Karpas-422 (cell line): ENCODE measurements at regions not wholly inside any gene's neighbourhood (a gene's known extent, or its start where the extent isn't known, plus 50 kb on each side); places are given as distances from the start of the nearest gene placed in this dataset.

Experiments used
- DNase-seq: peaks from one replicate; pipeline ENCODE4 v3.0.0-alpha.2; 2015
- H2AFZ ChIP-seq: fragments of 200-600 bp; sonication (generic); 2 replicates; pipeline ENCODE4 v1.6.1; 2014; ENCODE audit warnings: antibody characterized with exemption, low read length, mixed read lengths
- H3K27ac ChIP-seq: fragments of 200-600 bp; sonication (generic); 2 replicates; pipeline ENCODE4 v1.5.1; 2014; ENCODE audit warnings: mild to moderate bottlenecking, low read length, moderate library complexity
- H3K27me3 ChIP-seq: fragments of 200-600 bp; sonication (generic); 2 replicates; pipeline ENCODE4 v1.6.1; 2014; ENCODE audit warnings: low read length, mixed read lengths
- H3K36me3 ChIP-seq: fragments of 200-600 bp; sonication (generic); 2 replicates; pipeline ENCODE4 v1.6.1; 2014; ENCODE audit warnings: low read length, mixed read lengths; ENCODE audit not compliant: insufficient read depth
- H3K4me1 ChIP-seq: fragments of 200-600 bp; sonication (generic); 2 replicates; pipeline ENCODE4 v1.6.1; 2014; ENCODE audit warnings: mild to moderate bottlenecking, low read length, mixed read lengths
- H3K4me2 ChIP-seq: fragments of 200-600 bp; sonication (generic); 2 replicates; pipeline ENCODE4 v1.6.1; 2014; ENCODE audit warnings: low read length, low read depth, mild to moderate bottlenecking; ENCODE audit not compliant: poor library complexity, severe bottlenecking
- H3K4me3 ChIP-seq: fragments of 200-600 bp; sonication (generic); 2 replicates; pipeline ENCODE4 v1.5.1; 2014; ENCODE audit warnings: mild to moderate bottlenecking, antibody characterized with exemption, low read length, mixed read lengths
- H3K79me2 ChIP-seq: fragments of 200-600 bp; sonication (generic); 2 replicates; pipeline ENCODE4 v1.6.1; 2014; ENCODE audit warnings: mild to moderate bottlenecking, low read length, mixed read lengths
- H3K9ac ChIP-seq: fragments of 200-600 bp; sonication (generic); 2 replicates; pipeline ENCODE4 v1.6.0; 2014; ENCODE audit warnings: low read length
- H3K9me2 ChIP-seq: fragments of 200-600 bp; sonication (generic), shearing (Covaris generic); replicated peaks from 2 replicates; pipeline ENCODE4 v1.6.0; 2014; ENCODE audit warnings: mild to moderate bottlenecking, low read length, moderate library complexity; ENCODE audit not compliant: insufficient read depth
- H3K9me3 ChIP-seq: fragments of 300-700, 200-600 bp; sonication (generic); 2 replicates; pipeline ENCODE4 v1.6.1; 2014; ENCODE audit warnings: low read length, mixed read lengths
- H4K20me1 ChIP-seq: fragments of 200-600 bp; sonication (generic); 2 replicates; pipeline ENCODE4 v1.6.1; 2014; ENCODE audit warnings: mild to moderate bottlenecking, antibody characterized with exemption, low read length, low read depth; ENCODE audit not compliant: insufficient read depth

- no peak for DNase-seq
- H4K20me1 ChIP-seq = 0 out of 2 replicates have a peak, but pooled peaks cover 3% of the 10 kb centered on the region
- no peaks in the 10 kb centered on the region for H3K79me2 ChIP-seq
- no peaks in the 10 kb centered on the region for H3K9me3 ChIP-seq
- no peak overlapping the region for H2AFZ ChIP-seq
- H3K27me3 ChIP-seq = no peaks in the 10 kb centered on the region
- H3K4me2 ChIP-seq = no peak overlapping the region
- no peaks in the 10 kb centered on the region for H3K9me2 ChIP-seq
- no peaks in the 10 kb centered on the region for H3K36me3 ChIP-seq
- H3K4me3 ChIP-seq = no peak overlapping the region
- no peak overlapping the region for H3K27ac ChIP-seq
- H3K9ac ChIP-seq = no peak overlapping the region
- no peaks in the 10 kb centered on the region for H3K4me1 ChIP-seq
Observed at GRCh38 chr3:127424766-127425504, 137.1 kb upstream of the PRR20G start.

- no peak for DNase-seq
Observed at GRCh38 chr3:127423856-127424765, 136.3 kb upstream of the PRR20G start.

GRCh38 chr3:127422663-127423375 is 135.0 kb upstream of the PRR20G start:
- no peaks in the 10 kb centered on the region for H3K27me3 ChIP-seq
- no peak overlapping the region for H3K4me2 ChIP-seq
- H3K4me3 ChIP-seq = no peak overlapping the region
- H3K4me1 ChIP-seq = no peaks in the 10 kb centered on the region
- H2AFZ ChIP-seq = no peak overlapping the region
- DNase-seq = no peak
- no peak overlapping the region for H3K9ac ChIP-seq
- H3K79me2 ChIP-seq = no peaks in the 10 kb centered on the region
- H3K9me2 ChIP-seq = no peaks in the 10 kb centered on the region
- no peak overlapping the region for H3K27ac ChIP-seq
- H4K20me1 ChIP-seq = 0 out of 2 replicates have a peak, but pooled peaks cover 3% of the 10 kb centered on the region
- H3K36me3 ChIP-seq = no peaks in the 10 kb centered on the region
- no peaks in the 10 kb centered on the region for H3K9me3 ChIP-seq

More at GRCh38 chr3:127423856-127424765, 136.3 kb upstream of the PRR20G start:
- no peak overlapping the region for H3K4me3 ChIP-seq
- 0 out of 2 replicates have a peak, but pooled peaks cover 3% of the 10 kb centered on the region for H4K20me1 ChIP-seq
- H3K4me1 ChIP-seq = no peaks in the 10 kb centered on the region
- H3K9me2 ChIP-seq = no peaks in the 10 kb centered on the region
- H3K9ac ChIP-seq = no peak overlapping the region
- no peak overlapping the region for H3K4me2 ChIP-seq
- H3K79me2 ChIP-seq = no peaks in the 10 kb centered on the region
- no peaks in the 10 kb centered on the region for H3K9me3 ChIP-seq
- H3K27ac ChIP-seq = no peak overlapping the region
- no peaks in the 10 kb centered on the region for H3K36me3 ChIP-seq
- no peak overlapping the region for H2AFZ ChIP-seq
- no peaks in the 10 kb centered on the region for H3K27me3 ChIP-seq

- Histone ChIP-seq H3K4me2 (no peak overlapping the region), H3K36me3 (no peaks in the 10 kb centered on the region), H3K79me2 (no peaks in the 10 kb centered on the region), H3K27me3 (no peaks in the 10 kb centered on the region), H3K9me2 (no peaks in the 10 kb centered on the region), H3K27ac (no peak overlapping the region), H4K20me1 (0 out of 2 replicates have a peak, but pooled peaks cover 3% of the 10 kb centered on the region), H3K9ac (no peak overlapping the region), H3K4me3 (no peak overlapping the region), H3K4me1 (no peaks in the 10 kb centered on the region), H3K9me3 (no peaks in the 10 kb centered on the region), H2AFZ (no peak overlapping the region)
- DNase-seq = no peak
Observed at GRCh38 chr3:127421943-127422662, 134.3 kb upstream of the PRR20G start.

GRCh38 chr3:127420829-127421228 is 133.0 kb upstream of the PRR20G start:
- no peaks in the 10 kb centered on the region for H3K9me2 ChIP-seq
- H3K36me3 ChIP-seq = no peaks in the 10 kb centered on the region
- no peak overlapping the region for H3K4me2 ChIP-seq
- H3K9me3 ChIP-seq = no peaks in the 10 kb centered on the region
- no peak overlapping the region for H3K9ac ChIP-seq
- no peaks in the 10 kb centered on the region for H3K4me1 ChIP-seq
- no peak overlapping the region for H3K27ac ChIP-seq
- DNase-seq = peak; percentile 56
- H3K27me3 ChIP-seq = no peaks in the 10 kb centered on the region
- no peak overlapping the region for H2AFZ ChIP-seq
- H4K20me1 ChIP-seq = 0 out of 2 replicates have a peak, but pooled peaks cover 3% of the 10 kb centered on the region
- no peak overlapping the region for H3K4me3 ChIP-seq
- H3K79me2 ChIP-seq = no peaks in the 10 kb centered on the region

GRCh38 chr3:127419641-127420553 is 132.1 kb upstream of the PRR20G start:
- no peak for DNase-seq
- Histone ChIP-seq H3K9ac (no peak overlapping the region), H3K4me3 (no peak overlapping the region), H3K4me1 (no peaks in the 10 kb centered on the region), H4K20me1 (0 out of 2 replicates have a peak, but pooled peaks cover 3% of the 10 kb centered on the region), H3K27ac (no peak overlapping the region), H2AFZ (no peak overlapping the region), H3K4me2 (no peak overlapping the region), H3K9me2 (no peaks in the 10 kb centered on the region), H3K79me2 (no peaks in the 10 kb centered on the region), H3K36me3 (no peaks in the 10 kb centered on the region), H3K9me3 (no peaks in the 10 kb centered on the region), H3K27me3 (no peaks in the 10 kb centered on the region)

GRCh38 chr3:127419182-127419581 is 131.3 kb upstream of the PRR20G start:
- Histone ChIP-seq H3K4me2 (no peak overlapping the region), H3K9ac (no peak overlapping the region), H3K36me3 (no peaks in the 10 kb centered on the region), H2AFZ (no peak overlapping the region), H3K4me3 (no peak overlapping the region), H3K27ac (no peak overlapping the region), H3K9me2 (no peaks in the 10 kb centered on the region), H3K27me3 (no peaks in the 10 kb centered on the region), H3K9me3 (no peaks in the 10 kb centered on the region), H4K20me1 (0 out of 2 replicates have a peak, but pooled peaks cover 3% of the 10 kb centered on the region), H3K79me2 (no peaks in the 10 kb centered on the region), H3K4me1 (no peaks in the 10 kb centered on the region)
- no peak for DNase-seq
